ENCODE measurements at regions not wholly inside any gene's neighbourhood (a gene's known extent, or its start where the extent isn't known, plus 50 kb on each side); places are given as distances from the start of the nearest gene placed in this dataset.

- no peak for DNase-seq
- FAIRE-seq, result no peak
These were observed 652.7 kb downstream of the DCDC2C start for GRCh38 chr2:4356109-4356508.

GRCh38 chr2:4356541-4356940, 653.2 kb downstream of the DCDC2C start:
- no peak for ATAC-seq
- no peaks in the 10 kb centered on the region for H3K9me3 ChIP-seq
- intact Hi-C loops (cut with DNase I), result no loop called here

More at GRCh38 chr2:4356109-4356508, 652.7 kb downstream of the DCDC2C start:
- H3K9me3 ChIP-seq, result no peaks in the 10 kb centered on the region
- H3K4me1 ChIP-seq, result peaks cover 0 to 3% (median 0%) of the 10 kb centered on the region in 3 donors
- no peak overlapping the region for H3K27ac ChIP-seq
- intact Hi-C loops (cut with DNase I), result no loop called here
- no peak overlapping the region for H3K4me3 ChIP-seq
- TF ChIP-seq, protein P1, sequence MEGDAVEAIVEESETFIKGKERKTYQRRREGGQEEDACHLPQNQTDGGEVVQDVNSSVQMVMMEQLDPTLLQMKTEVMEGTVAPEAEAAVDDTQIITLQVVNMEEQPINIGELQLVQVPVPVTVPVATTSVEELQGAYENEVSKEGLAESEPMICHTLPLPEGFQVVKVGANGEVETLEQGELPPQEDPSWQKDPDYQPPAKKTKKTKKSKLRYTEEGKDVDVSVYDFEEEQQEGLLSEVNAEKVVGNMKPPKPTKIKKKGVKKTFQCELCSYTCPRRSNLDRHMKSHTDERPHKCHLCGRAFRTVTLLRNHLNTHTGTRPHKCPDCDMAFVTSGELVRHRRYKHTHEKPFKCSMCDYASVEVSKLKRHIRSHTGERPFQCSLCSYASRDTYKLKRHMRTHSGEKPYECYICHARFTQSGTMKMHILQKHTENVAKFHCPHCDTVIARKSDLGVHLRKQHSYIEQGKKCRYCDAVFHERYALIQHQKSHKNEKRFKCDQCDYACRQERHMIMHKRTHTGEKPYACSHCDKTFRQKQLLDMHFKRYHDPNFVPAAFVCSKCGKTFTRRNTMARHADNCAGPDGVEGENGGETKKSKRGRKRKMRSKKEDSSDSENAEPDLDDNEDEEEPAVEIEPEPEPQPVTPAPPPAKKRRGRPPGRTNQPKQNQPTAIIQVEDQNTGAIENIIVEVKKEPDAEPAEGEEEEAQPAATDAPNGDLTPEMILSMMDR (IDR thresholded peaks at IDR 0.05), result no peak
- 64 to 68% methylated on average over 3 of the region's 3 CpGs for WGBS, 2 donors
- ATAC-seq, result no peak
- no peaks in the 10 kb centered on the region for H3K36me3 ChIP-seq
- H3K27me3 ChIP-seq, result no peaks in the 10 kb centered on the region

DNA sequence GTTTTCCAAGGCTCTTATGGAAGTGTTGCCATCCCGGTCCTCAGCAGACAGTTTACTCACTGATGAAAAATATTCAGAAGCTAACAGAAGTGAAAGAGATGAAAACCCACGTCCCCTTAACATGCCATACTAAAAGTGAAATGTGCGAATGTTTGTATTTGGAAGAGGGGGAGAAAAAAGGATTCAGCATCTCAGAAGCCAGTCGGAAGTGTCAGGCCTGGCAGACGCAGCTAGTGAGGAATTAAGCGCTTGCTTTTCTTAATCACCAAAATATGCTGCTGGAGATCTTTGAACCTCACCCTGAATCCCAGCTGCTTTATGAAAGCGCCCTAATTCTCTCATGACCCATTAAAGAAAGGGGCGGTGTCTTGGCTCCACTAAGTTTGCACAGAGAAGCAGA, 653.7 kb downstream of the DCDC2C start:
- no peaks in the 10 kb centered on the region for H3K9me3 ChIP-seq
- no peaks in the 10 kb centered on the region for H3K36me3 ChIP-seq
- TF ChIP-seq, protein P1 (IDR thresholded peaks at IDR 0.05), result no peak
- H3K27me3 ChIP-seq, result no peaks in the 10 kb centered on the region
- H3K4me3 ChIP-seq, result no peak overlapping the region
- no peak for FAIRE-seq
- no peak for DNase-seq
- intact Hi-C loops (cut with DNase I), result no loop called here
- H3K4me1 ChIP-seq, result no peaks in the 10 kb centered on the region
- 55 to 70% methylated on average over 8 of the region's 8 CpGs for WGBS, 2 donors
- no peak overlapping the region for H3K27ac ChIP-seq
- ATAC-seq, result no peak

More at GRCh38 chr2:4356541-4356940, 653.2 kb downstream of the DCDC2C start:
- H3K4me3 ChIP-seq, result no peak overlapping the region
- no peak for DNase-seq
- TF ChIP-seq, protein P1 (IDR thresholded peaks at IDR 0.05), result no peak
- H3K4me1 ChIP-seq, result peaks cover 0 to 3% (median 0%) of the 10 kb centered on the region in 3 donors
- H3K27ac ChIP-seq, result no peak overlapping the region
- no peaks in the 10 kb centered on the region for H3K36me3 ChIP-seq
- WGBS, 2 donors, result 54 to 72% methylated on average over 1 of the region's 1 CpG
- no peaks in the 10 kb centered on the region for H3K27me3 ChIP-seq
- no peak for FAIRE-seq

GRCh38 chr2:4358837-4359236, 655.5 kb downstream of the DCDC2C start:
- intact Hi-C loops (cut with DNase I), result no loop called here
- Histone ChIP-seq H3K4me1 (no peaks in the 10 kb centered on the region), H3K27me3 (no peaks in the 10 kb centered on the region), H3K4me3 (no peak overlapping the region), H3K9me3 (no peaks in the 10 kb centered on the region), H3K36me3 (no peaks in the 10 kb centered on the region), H3K27ac (no peak overlapping the region)
- FAIRE-seq (no peak), DNase-seq (no peak), ATAC-seq (no peak)
- TF ChIP-seq, protein P1 (IDR thresholded peaks at IDR 0.05), result no peak
- WGBS, 2 donors, result 23 to 26% methylated on average over 5 of the region's 5 CpGs

DNA sequence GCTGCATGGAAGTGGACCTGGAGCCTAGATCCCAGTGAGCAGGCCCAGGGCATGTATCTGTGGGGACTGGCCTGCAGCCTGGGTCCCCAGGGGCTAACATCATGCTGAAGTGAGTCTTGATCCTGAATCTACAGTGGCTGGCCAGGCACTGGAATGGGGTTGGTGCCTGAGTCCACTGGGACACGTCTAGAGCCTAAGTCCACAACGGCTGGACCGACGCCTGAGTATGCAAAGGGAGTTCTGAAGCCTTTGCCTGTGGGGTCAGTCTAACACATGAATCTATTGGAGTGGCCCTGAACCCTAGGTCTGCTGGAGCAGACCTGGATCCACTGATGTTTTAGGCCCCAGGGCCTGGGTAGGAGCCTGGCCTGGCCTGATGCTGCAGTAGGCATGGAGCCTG, 665.5 kb downstream of the DCDC2C start:
- no peaks in the 10 kb centered on the region for H3K27me3 ChIP-seq
- H3K4me1 ChIP-seq, result no peaks in the 10 kb centered on the region
- 83 to 90% methylated on average over 4 of the region's 4 CpGs for WGBS, 2 donors
- H3K9me3 ChIP-seq, result no peaks in the 10 kb centered on the region
- ATAC-seq (no peak), FAIRE-seq (no peak), DNase-seq (no peak)
- no peak overlapping the region for H3K4me3 ChIP-seq
- no peaks in the 10 kb centered on the region for H3K36me3 ChIP-seq
- intact Hi-C loops (cut with DNase I), result no loop called here
- no peak overlapping the region for H3K27ac ChIP-seq
- TF ChIP-seq, protein P1 (IDR thresholded peaks at IDR 0.05), result no peak

All from pancreas (tissue), 10 donors.